ENCODE measurements at regions not wholly inside any gene's neighbourhood (a gene's known extent, or its start where the extent isn't known, plus 50 kb on each side); places are given as distances from the start of the nearest gene placed in this dataset.

GRCh38 chr1:29397256-29397590 is 160.9 kb downstream of the PTPRU start:
- ChIA-PET POLR2A (interaction anchor here (0.6 kb wide), 1 partner anchor 439 kb away, joined by 3 read pairs; no protein-coding TSS in a partner anchor), CTCF (interaction anchor here (0.6 kb wide), 1 partner anchor 462 kb away, joined by 3 read pairs; no protein-coding TSS in a partner anchor)
- Mint-ChIP-seq H3K36me3 (ENCODE audit: low read depth) (no peaks in the 10 kb centered on the region), H3K9me3 (peaks cover 2% of the 10 kb centered on the region), H3K27me3 (peaks cover 2% of the 10 kb centered on the region), H3K4me1 (no peaks in the 10 kb centered on the region), H3K4me3 (no peak overlapping the region), H3K27ac (no peak overlapping the region)
- DNase-seq = no peak

- Mint-ChIP-seq H3K27me3 (peaks cover 2% of the 10 kb centered on the region), H3K36me3 (ENCODE audit: low read depth) (no peaks in the 10 kb centered on the region), H3K4me3 (no peak overlapping the region), H3K9me3 (peaks cover 2% of the 10 kb centered on the region), H3K4me1 (no peaks in the 10 kb centered on the region), H3K27ac (no peak overlapping the region)
- ChIA-PET POLR2A (no interaction called here), CTCF (no interaction called here)
- DNase-seq = no peak
Observed at GRCh38 chr1:29396438-29397255, 160.3 kb downstream of the PTPRU start.

- H3K27me3 Mint-ChIP-seq = peaks cover 2% of the 10 kb centered on the region
- no peak for DNase-seq
- no peaks in the 10 kb centered on the region for H3K36me3 Mint-ChIP-seq (ENCODE audit: low read depth)
- CTCF ChIA-PET = no interaction called here
- H3K4me1 Mint-ChIP-seq = no peaks in the 10 kb centered on the region
- no peak overlapping the region for H3K27ac Mint-ChIP-seq
- peaks cover 2% of the 10 kb centered on the region for H3K9me3 Mint-ChIP-seq
- H3K4me3 Mint-ChIP-seq = no peak overlapping the region
- POLR2A ChIA-PET = no interaction called here
Observed at GRCh38 chr1:29395736-29396437, 159.6 kb downstream of the PTPRU start.

GRCh38 chr1:29394521-29395225 is 158.4 kb downstream of the PTPRU start:
- Mint-ChIP-seq H3K9me3 (peaks cover 2% of the 10 kb centered on the region), H3K4me1 (no peaks in the 10 kb centered on the region), H3K27ac (no peak overlapping the region), H3K36me3 (ENCODE audit: low read depth) (no peaks in the 10 kb centered on the region), H3K4me3 (no peak overlapping the region), H3K27me3 (peaks cover 2% of the 10 kb centered on the region)
- ChIA-PET POLR2A (no interaction called here), CTCF (no interaction called here)
- no peak for DNase-seq

GRCh38 chr1:29393451-29393826 is 157.1 kb downstream of the PTPRU start:
- DNase-seq = no peak
- Mint-ChIP-seq H3K9me3 (no peaks in the 10 kb centered on the region), H3K4me3 (no peak overlapping the region), H3K36me3 (ENCODE audit: low read depth) (no peaks in the 10 kb centered on the region), H3K27me3 (peaks cover 2% of the 10 kb centered on the region), H3K4me1 (no peaks in the 10 kb centered on the region), H3K27ac (no peak overlapping the region)
- POLR2A ChIA-PET = no interaction called here
- CTCF ChIA-PET = no interaction called here

- peaks cover 6% of the 10 kb centered on the region for H3K27me3 Mint-ChIP-seq
- no peak overlapping the region for H3K4me3 Mint-ChIP-seq
- no peaks in the 10 kb centered on the region for H3K9me3 Mint-ChIP-seq
- H3K27ac Mint-ChIP-seq = no peak overlapping the region
- POLR2A ChIA-PET = no interaction called here
- CTCF ChIA-PET = no interaction called here
- no peak for DNase-seq
- H3K4me1 Mint-ChIP-seq = no peaks in the 10 kb centered on the region
- no peaks in the 10 kb centered on the region for H3K36me3 Mint-ChIP-seq (ENCODE audit: low read depth)
Observed at GRCh38 chr1:29392486-29393450, 156.4 kb downstream of the PTPRU start.

- Mint-ChIP-seq H3K4me3 (no peak overlapping the region), H3K27me3 (peaks cover 10% of the 10 kb centered on the region), H3K36me3 (ENCODE audit: low read depth) (no peaks in the 10 kb centered on the region), H3K27ac (no peak overlapping the region), H3K9me3 (no peaks in the 10 kb centered on the region), H3K4me1 (no peaks in the 10 kb centered on the region)
- POLR2A ChIA-PET = no interaction called here
- DNase-seq = no peak
- CTCF ChIA-PET = interaction anchor here (0.7 kb wide), 1 partner anchor 16 kb away, joined by 3 read pairs; no protein-coding TSS in a partner anchor
Observed at GRCh38 chr1:29392036-29392435, 155.7 kb downstream of the PTPRU start.

GRCh38 chr1:29391362-29391880 is 155.1 kb downstream of the PTPRU start:
- Mint-ChIP-seq H3K4me3 (no peak overlapping the region), H3K27ac (no peak overlapping the region), H3K9me3 (no peaks in the 10 kb centered on the region), H3K4me1 (no peaks in the 10 kb centered on the region), H3K36me3 (ENCODE audit: low read depth) (no peaks in the 10 kb centered on the region), H3K27me3 (peaks cover 10% of the 10 kb centered on the region)
- CTCF ChIA-PET = interaction anchor here (0.7 kb wide), 1 partner anchor 16 kb away, joined by 3 read pairs; no protein-coding TSS in a partner anchor
- DNase-seq = no peak
- POLR2A ChIA-PET = no interaction called here

GRCh38 chr1:29390491-29391361 is 154.4 kb downstream of the PTPRU start:
- H3K27me3 Mint-ChIP-seq = peaks cover 10% of the 10 kb centered on the region
- ChIA-PET CTCF (interaction anchor here (0.6 kb wide), 1 partner anchor 985 kb away, joined by 3 read pairs; no protein-coding TSS in a partner anchor), POLR2A (no interaction called here)
- no peak overlapping the region for H3K27ac Mint-ChIP-seq
- H3K4me1 Mint-ChIP-seq = no peaks in the 10 kb centered on the region
- DNase-seq = no peak
- no peaks in the 10 kb centered on the region for H3K9me3 Mint-ChIP-seq
- H3K36me3 Mint-ChIP-seq (ENCODE audit: low read depth) = no peaks in the 10 kb centered on the region
- H3K4me3 Mint-ChIP-seq = no peak overlapping the region

- DNase-seq = no peak
- no peak overlapping the region for H3K27ac Mint-ChIP-seq
- peaks cover 10% of the 10 kb centered on the region for H3K27me3 Mint-ChIP-seq
- POLR2A ChIA-PET = no interaction called here
- no peaks in the 10 kb centered on the region for H3K9me3 Mint-ChIP-seq
- no peaks in the 10 kb centered on the region for H3K36me3 Mint-ChIP-seq (ENCODE audit: low read depth)
- H3K4me3 Mint-ChIP-seq = no peak overlapping the region
- H3K4me1 Mint-ChIP-seq = no peaks in the 10 kb centered on the region
- CTCF ChIA-PET = interaction anchor here (0.6 kb wide), 1 partner anchor 985 kb away, joined by 3 read pairs; no protein-coding TSS in a partner anchor
Observed at GRCh38 chr1:29390075-29390474, 153.8 kb downstream of the PTPRU start.

GRCh38 chr1:29389533-29390041 is 153.3 kb downstream of the PTPRU start:
- no peaks in the 10 kb centered on the region for H3K36me3 Mint-ChIP-seq (ENCODE audit: low read depth)
- no peaks in the 10 kb centered on the region for H3K4me1 Mint-ChIP-seq
- no peak for DNase-seq
- H3K4me3 Mint-ChIP-seq = no peak overlapping the region
- POLR2A ChIA-PET = no interaction called here
- H3K9me3 Mint-ChIP-seq = no peaks in the 10 kb centered on the region
- CTCF ChIA-PET = no interaction called here
- no peak overlapping the region for H3K27ac Mint-ChIP-seq
- peaks cover 10% of the 10 kb centered on the region for H3K27me3 Mint-ChIP-seq
